ENCODE measurements at regions not wholly inside any gene's neighbourhood (a gene's known extent, or its start where the extent isn't known, plus 50 kb on each side); places are given as distances from the start of the nearest gene placed in this dataset.

DNA sequence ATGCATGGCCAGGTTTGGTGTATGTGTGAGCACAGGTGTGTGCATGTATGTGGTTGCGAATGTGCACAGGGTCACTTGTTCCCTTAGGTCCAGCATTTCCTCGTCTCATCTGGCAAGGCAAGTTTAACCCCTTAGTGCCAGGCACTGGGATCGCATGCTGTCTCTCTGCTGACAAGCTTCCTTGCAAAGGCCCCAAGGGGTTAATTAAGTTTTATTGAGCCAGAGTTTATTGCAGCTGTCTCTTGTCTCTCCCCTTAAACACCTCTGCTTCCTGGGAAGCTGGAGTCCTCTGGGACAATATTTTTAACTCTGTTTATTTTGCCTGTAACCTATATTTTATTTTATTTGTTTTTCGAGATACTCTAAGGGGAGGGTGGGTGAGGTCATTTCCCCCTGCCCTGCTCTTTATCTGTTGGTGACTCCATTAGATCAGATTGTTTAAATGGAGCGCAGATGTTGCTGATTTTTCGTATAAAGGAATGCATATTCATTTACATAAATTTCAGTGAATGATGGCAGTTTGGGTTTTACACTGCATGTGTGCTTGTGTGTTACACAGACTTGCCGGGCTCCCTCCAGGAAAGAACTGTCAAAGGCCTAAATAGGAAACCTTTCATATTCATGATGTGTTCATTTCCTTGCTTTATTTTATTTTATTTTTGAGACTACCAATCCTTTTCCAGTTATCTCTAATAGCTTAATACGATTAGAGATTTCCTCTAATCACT, 99.7 kb downstream of the CBLN1 start:
- Mint-ChIP-seq H3K9me3 (no peaks in the 10 kb centered on the region), H3K27ac (no peak overlapping the region), H3K27me3 (peaks cover 34% of the 10 kb centered on the region), H3K4me1 (ENCODE audit: unreplicated experiment) (no peaks in the 10 kb centered on the region), H3K36me3 (no peaks in the 10 kb centered on the region), H3K4me3 (no peak overlapping the region)
- DNase-seq (ENCODE audit: extremely low spot score, unreplicated experiment): no peak
- TF ChIP-seq, protein P1, sequence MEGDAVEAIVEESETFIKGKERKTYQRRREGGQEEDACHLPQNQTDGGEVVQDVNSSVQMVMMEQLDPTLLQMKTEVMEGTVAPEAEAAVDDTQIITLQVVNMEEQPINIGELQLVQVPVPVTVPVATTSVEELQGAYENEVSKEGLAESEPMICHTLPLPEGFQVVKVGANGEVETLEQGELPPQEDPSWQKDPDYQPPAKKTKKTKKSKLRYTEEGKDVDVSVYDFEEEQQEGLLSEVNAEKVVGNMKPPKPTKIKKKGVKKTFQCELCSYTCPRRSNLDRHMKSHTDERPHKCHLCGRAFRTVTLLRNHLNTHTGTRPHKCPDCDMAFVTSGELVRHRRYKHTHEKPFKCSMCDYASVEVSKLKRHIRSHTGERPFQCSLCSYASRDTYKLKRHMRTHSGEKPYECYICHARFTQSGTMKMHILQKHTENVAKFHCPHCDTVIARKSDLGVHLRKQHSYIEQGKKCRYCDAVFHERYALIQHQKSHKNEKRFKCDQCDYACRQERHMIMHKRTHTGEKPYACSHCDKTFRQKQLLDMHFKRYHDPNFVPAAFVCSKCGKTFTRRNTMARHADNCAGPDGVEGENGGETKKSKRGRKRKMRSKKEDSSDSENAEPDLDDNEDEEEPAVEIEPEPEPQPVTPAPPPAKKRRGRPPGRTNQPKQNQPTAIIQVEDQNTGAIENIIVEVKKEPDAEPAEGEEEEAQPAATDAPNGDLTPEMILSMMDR (conservative IDR thresholded peaks at IDR 0.05): no peak

DNA sequence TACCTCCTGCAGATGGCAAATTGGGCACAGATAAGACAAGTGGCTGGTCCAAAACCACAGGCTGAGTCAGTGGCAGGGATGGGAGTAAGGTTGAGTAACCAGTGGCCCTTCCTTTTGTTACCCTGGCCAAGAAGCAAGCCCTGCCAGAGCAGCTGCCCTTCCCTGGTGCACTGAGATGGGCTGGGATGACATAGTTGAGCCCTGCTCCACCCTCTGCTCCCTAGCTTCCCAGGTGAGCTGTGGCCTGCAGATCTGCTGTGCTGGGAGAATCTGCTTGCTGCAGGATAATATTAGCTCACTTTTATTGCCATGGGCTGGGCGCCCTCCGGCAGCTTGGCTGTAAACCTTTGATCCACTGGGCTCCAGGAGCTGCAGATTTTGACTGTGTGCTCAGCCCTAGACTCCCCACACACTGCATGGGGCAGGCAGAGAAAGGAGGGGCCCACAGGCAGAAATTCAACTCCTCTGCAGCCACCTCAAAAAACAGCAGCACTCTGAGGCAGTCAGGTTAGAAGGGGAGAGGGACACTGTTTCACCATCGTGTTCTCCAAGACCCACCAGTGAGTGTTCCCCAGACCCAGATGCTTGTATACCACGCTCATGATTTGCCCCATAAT, 101.8 kb downstream of the CBLN1 start:
- no peak for DNase-seq (ENCODE audit: extremely low spot score, unreplicated experiment)
- no peaks in the 10 kb centered on the region for H3K36me3 Mint-ChIP-seq

DNA sequence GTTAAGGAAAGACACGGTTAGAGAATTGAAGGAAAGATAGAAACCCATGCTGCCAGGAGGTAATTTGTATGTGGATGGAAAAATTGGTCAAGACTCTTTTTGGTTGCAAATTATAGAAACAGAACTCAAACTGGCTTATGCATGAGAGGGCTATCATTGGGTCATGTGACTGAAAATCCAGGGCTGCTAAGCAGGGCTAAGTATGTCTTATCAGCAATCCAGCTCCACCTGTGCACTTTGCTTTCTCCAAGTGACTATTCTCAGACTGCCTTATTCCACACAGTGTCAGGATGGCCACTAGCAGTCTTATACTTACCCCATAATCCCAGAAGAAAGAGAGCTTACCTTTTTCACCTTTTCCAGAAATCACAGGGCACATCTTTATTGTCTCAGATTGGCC, 113.5 kb downstream of the CBLN1 start:
- no peaks in the 10 kb centered on the region for H3K9me3 Mint-ChIP-seq
- DNase-seq (ENCODE audit: extremely low spot score, unreplicated experiment): no peak
- H3K36me3 Mint-ChIP-seq: no peaks in the 10 kb centered on the region
- no peak overlapping the region for H3K27ac Mint-ChIP-seq
- TF ChIP-seq, protein P1 (conservative IDR thresholded peaks at IDR 0.05): no peak
- H3K4me1 Mint-ChIP-seq (ENCODE audit: unreplicated experiment): no peaks in the 10 kb centered on the region
- H3K4me3 Mint-ChIP-seq: no peak overlapping the region
- peaks cover 35% of the 10 kb centered on the region for H3K27me3 Mint-ChIP-seq

More for the DNA sequence above, 101.8 kb downstream of the CBLN1 start:
- Mint-ChIP-seq H3K27ac (no peak overlapping the region), H3K9me3 (no peaks in the 10 kb centered on the region), H3K4me1 (ENCODE audit: unreplicated experiment) (no peaks in the 10 kb centered on the region), H3K27me3 (peaks cover 26% of the 10 kb centered on the region), H3K4me3 (no peak overlapping the region)
- TF ChIP-seq, protein P1 (conservative IDR thresholded peaks at IDR 0.05): no peak

DNA sequence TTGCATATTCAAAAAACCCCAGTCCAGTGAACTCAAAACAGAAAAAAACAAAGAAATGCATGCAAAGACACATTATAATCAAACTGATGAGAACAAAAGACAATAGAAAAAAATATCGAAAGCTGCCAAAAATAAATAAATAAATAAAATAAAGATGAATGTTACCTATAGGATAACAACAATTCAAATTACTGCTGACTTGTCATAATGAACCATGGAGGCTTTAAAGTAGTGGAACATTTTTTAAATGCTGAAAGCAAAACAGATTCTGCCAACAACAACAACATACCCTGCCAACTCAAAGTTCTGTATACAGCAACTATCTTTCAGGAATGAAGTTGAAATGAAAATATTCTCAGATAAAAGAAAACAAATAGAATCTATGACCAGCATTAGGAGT, 116.6 kb downstream of the CBLN1 start:
- Mint-ChIP-seq H3K4me3 (no peak overlapping the region), H3K36me3 (no peaks in the 10 kb centered on the region), H3K9me3 (no peaks in the 10 kb centered on the region), H3K27ac (no peak overlapping the region), H3K4me1 (ENCODE audit: unreplicated experiment) (no peaks in the 10 kb centered on the region), H3K27me3 (peaks cover 18% of the 10 kb centered on the region)
- no peak for DNase-seq (ENCODE audit: extremely low spot score, unreplicated experiment)
- TF ChIP-seq, protein P1 (conservative IDR thresholded peaks at IDR 0.05): no peak

DNA sequence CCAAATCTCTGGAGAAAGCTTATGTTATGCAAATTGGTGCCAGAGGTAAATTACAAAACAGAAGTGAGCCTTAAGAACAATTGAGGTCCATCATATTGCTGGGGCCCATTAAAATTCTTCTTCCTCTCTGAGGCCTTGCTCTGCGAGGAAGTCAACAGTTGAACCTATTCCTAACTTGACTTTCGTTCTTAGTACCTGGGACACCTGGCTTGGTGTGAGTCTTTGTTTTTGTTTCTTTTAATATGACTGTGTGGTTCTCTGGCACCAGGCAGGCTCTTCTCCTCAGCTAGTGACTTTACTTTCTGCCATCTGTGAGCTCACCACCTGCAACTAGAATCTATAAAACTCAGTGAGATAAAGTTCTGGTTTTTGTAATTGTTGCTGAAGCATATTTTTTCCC, 120.4 kb downstream of the CBLN1 start:
- no peak for DNase-seq (ENCODE audit: extremely low spot score, unreplicated experiment)
- Mint-ChIP-seq H3K36me3 (no peaks in the 10 kb centered on the region), H3K27me3 (no peaks in the 10 kb centered on the region), H3K27ac (no peak overlapping the region), H3K4me3 (no peak overlapping the region), H3K4me1 (ENCODE audit: unreplicated experiment) (no peaks in the 10 kb centered on the region), H3K9me3 (no peaks in the 10 kb centered on the region)
- TF ChIP-seq, protein P1 (conservative IDR thresholded peaks at IDR 0.05): no peak

Data from type B pancreatic cell (in vitro differentiated cells).